GM23248 (cell line): ENCODE measurements at regions not wholly inside any gene's neighbourhood (a gene's known extent, or its start where the extent isn't known, plus 50 kb on each side); places are given as distances from the start of the nearest gene placed in this dataset.

Experiments
- EZH2 ChIP-seq: fragments of 200-600 bp; sonication (generic); IDR thresholded peaks from 2 replicates; pipeline ENCODE4 v1.6.1; 2018; ENCODE audit warnings: antibody characterized with exemption, mild to moderate bottlenecking; ENCODE audit not compliant: insufficient read depth, poor library complexity, severe bottlenecking
- EZH2phosphoT487 ChIP-seq: fragments of 200-600 bp; sonication (generic); IDR thresholded peaks from 2 replicates; pipeline ENCODE4 v1.6.1; 2018; ENCODE audit warnings: antibody characterized with exemption, moderate library complexity, mild to moderate bottlenecking, low read depth; ENCODE audit not compliant: insufficient read depth

- TF ChIP-seq EZH2phosphoT487 (no peak), EZH2 (no peak)
Observed at GRCh38 chr4:119834906-119835612, 206.5 kb upstream of the PDE5A start.
